Tibial artery (tissue), 4 donors: ENCODE measurements at regions not wholly inside any gene's neighbourhood (a gene's known extent, or its start where the extent isn't known, plus 50 kb on each side); places are given as distances from the start of the nearest gene placed in this dataset.

ENCODE experiments used
- DNase-seq, 2 donors: peaks; one replicate each; pipeline ENCODE4 v3.0.0-alpha.2; 2019
- H3K27ac ChIP-seq, 2 donors: fragments of 200-600 bp; sonication (generic) in 1 of 2; 1 replicate in 1 of 2; 2 replicates in 1 of 2; pipeline ENCODE4 v1.5.1; 2018 to 2019; ENCODE audit warnings: mild to moderate bottlenecking in 1 of 2
- H3K27me3 ChIP-seq, 2 donors: fragments of 200-600 bp; sonication (generic) in 1 of 2; one replicate each; pipeline versions ENCODE4 v1.5.1 to v1.6.0; 2016 to 2019
- H3K36me3 ChIP-seq, 3 donors: fragments of 200-600 bp; sonication (generic) in 2 of 3; one replicate each; pipeline ENCODE4 v1.5.1; 2016 to 2019; ENCODE audit warnings: mild to moderate bottlenecking in 2 of 3
- H3K4me1 ChIP-seq, 4 donors: fragments of 200-600 bp; sonication (generic) in 2 of 4; 1 replicate in 3 of 4; 2 replicates in 1 of 4; pipeline ENCODE4 v1.5.1; 2016 to 2019
- H3K4me3 ChIP-seq, 2 donors: fragments of 200-600 bp; sonication (generic) in 1 of 2; 1 replicate in 1 of 2; 2 replicates in 1 of 2; pipeline ENCODE4 v1.5.1; 2018 to 2019; ENCODE audit warnings: mild to moderate bottlenecking in 2 of 2
- H3K9me3 ChIP-seq, 3 donors: fragments of 200-600 bp; sonication (generic) in 1 of 3; one replicate each; pipeline ENCODE4 v1.5.1; 2016 to 2019
- CTCF ChIP-seq, 2 experiments: fragments of 200-600 bp in 1 of 2; fragments of 450-650 bp in 1 of 2; IDR thresholded peaks; one replicate each; pipeline ENCODE4 v1.5.1; 2017 to 2019; ENCODE audit warnings: antibody characterized with exemption in 2 of 2, mild to moderate bottlenecking in 1 of 2, moderate library complexity in 1 of 2
- intact Hi-C: fragments of 100-400 bp; cut with DNase I; formaldehyde crosslinking; loops from one replicate; pipeline ENCODE4 v1.15.0; 2023; ENCODE audit warnings: low total_unique reads

GRCh38 chr14:34013721-34014060, 62.8 kb upstream of the EGLN3 start:
- H3K4me1 ChIP-seq, result peaks cover 0 to 5% (median 0%) of the 10 kb centered on the region in 4 donors
- no peaks in the 10 kb centered on the region for H3K36me3 ChIP-seq
- no peaks in the 10 kb centered on the region for H3K9me3 ChIP-seq
- intact Hi-C loops, result no loop called here
- H3K27me3 ChIP-seq, result no peaks in the 10 kb centered on the region
- no peak for DNase-seq
- no peak overlapping the region for H3K4me3 ChIP-seq
- TF ChIP-seq CTCF (IDR thresholded peaks at IDR 0.05), result no peak
- no peak overlapping the region for H3K27ac ChIP-seq

GRCh38 chr14:34012978-34013720, 62.3 kb upstream of the EGLN3 start:
- DNase-seq, result no peak
- TF ChIP-seq CTCF (IDR thresholded peaks at IDR 0.05), result no peak
- no peaks in the 10 kb centered on the region for H3K27me3 ChIP-seq
- H3K27ac ChIP-seq, result no peak overlapping the region
- H3K4me1 ChIP-seq, result no peaks in the 10 kb centered on the region
- intact Hi-C loops, result no loop called here
- H3K4me3 ChIP-seq, result no peak overlapping the region
- no peaks in the 10 kb centered on the region for H3K36me3 ChIP-seq
- no peaks in the 10 kb centered on the region for H3K9me3 ChIP-seq

- intact Hi-C loops, result no loop called here
- Histone ChIP-seq H3K4me1 (no peaks in the 10 kb centered on the region), H3K27ac (no peak overlapping the region), H3K9me3 (no peaks in the 10 kb centered on the region), H3K4me3 (no peak overlapping the region), H3K36me3 (no peaks in the 10 kb centered on the region), H3K27me3 (no peaks in the 10 kb centered on the region)
- DNase-seq, result no peak
- no peak for TF ChIP-seq CTCF (IDR thresholded peaks at IDR 0.05)
Measured at GRCh38 chr14:34012369-34012768, 61.5 kb upstream of the EGLN3 start.

DNA sequence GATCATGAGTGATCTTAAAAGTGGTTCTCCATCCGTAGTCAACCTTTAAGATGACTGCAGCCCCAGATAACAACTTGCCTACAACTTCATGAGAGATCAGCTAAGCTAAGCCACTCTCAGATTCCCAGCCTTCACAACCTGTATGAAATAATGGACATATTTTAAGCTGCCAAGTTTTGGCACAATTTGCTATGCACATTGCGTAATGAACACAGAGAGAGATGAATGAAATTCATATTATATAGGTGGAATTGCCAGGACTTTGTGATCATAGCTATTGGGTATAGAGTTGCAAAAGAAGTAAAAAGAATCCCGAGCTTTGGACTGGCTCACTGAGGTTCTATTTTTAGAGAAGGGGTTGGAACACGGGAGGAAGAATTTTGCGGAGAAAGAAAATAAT, 59.1 kb upstream of the EGLN3 start:
- H3K4me1 ChIP-seq, result no peaks in the 10 kb centered on the region
- H3K4me3 ChIP-seq, result no peak overlapping the region
- intact Hi-C loops, result no loop called here
- DNase-seq, result no peak
- no peak for TF ChIP-seq CTCF (IDR thresholded peaks at IDR 0.05)
- no peaks in the 10 kb centered on the region for H3K27me3 ChIP-seq
- no peak overlapping the region for H3K27ac ChIP-seq
- no peaks in the 10 kb centered on the region for H3K9me3 ChIP-seq
- no peaks in the 10 kb centered on the region for H3K36me3 ChIP-seq

DNA sequence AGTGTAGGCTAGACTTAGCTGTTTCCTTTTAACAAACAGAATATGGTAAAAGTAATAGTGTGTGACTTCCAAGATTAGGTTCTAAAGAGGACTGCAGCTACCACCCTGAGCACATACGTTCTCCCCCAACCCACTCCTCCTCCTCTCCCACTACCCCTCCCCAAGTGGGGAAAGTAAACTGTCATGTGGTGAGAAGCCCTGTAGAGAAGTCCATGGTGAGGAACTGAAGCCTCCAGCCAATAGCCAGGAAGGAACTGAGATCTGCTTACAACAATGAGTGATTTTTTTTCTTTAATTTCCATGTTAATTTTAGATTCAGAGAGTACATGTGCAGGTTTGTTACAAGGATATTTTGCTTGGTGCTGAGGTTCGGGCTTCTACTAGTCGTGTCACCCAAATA, 57.0 kb upstream of the EGLN3 start:
- no peak for DNase-seq

More for the DNA sequence above, 57.0 kb upstream of the EGLN3 start:
- H3K4me1 ChIP-seq, result no peaks in the 10 kb centered on the region
- H3K27me3 ChIP-seq, result no peaks in the 10 kb centered on the region
- intact Hi-C loops, result no loop called here
- no peaks in the 10 kb centered on the region for H3K9me3 ChIP-seq
- H3K27ac ChIP-seq, result no peak overlapping the region
- no peak overlapping the region for H3K4me3 ChIP-seq
- no peak for TF ChIP-seq CTCF (IDR thresholded peaks at IDR 0.05)
- H3K36me3 ChIP-seq, result no peaks in the 10 kb centered on the region
